Endothelial cell of umbilical vein (primary cell): ENCODE measurements at regions not wholly inside any gene's neighbourhood (a gene's known extent, or its start where the extent isn't known, plus 50 kb on each side); places are given as distances from the start of the nearest gene placed in this dataset.

ENCODE experiments used
- BruUV-seq: library from RNA; stranded (reverse); fragments of 400-500 nt; replicated peaks from 2 replicates; lab custom pipeline; 2021; lab: Mats Ljungman, UMichigan
- CTCF ChIA-PET: fragments of 300-600, 350-600 bp; sonication (Branson Sonifier 250); formaldehyde crosslinking; loops from one replicate; lab custom pipeline; 2021; ENCODE audit warnings: antibody characterized with exemption, inconsistent platforms; lab: Charles Lee
- POLR2A ChIA-PET: fragments of 300-600, 350-600 bp; sonication (Branson Sonifier 250); formaldehyde crosslinking; loops from one replicate; lab custom pipeline; 2021; ENCODE audit warnings: antibody characterized with exemption, inconsistent platforms; lab: Charles Lee
- DNase-seq: peaks from one replicate; pipeline ENCODE4 v3.0.0-alpha.2; 2011; ENCODE audit warnings: low read depth, low spot score
- FAIRE-seq: peaks from 2 replicates; lab custom pipeline; 2011; peaks lifted over from hg19 to GRCh38; lab: Jason Lieb, UNC
- H2AFZ ChIP-seq: 2 replicates; pipeline ENCODE4 v1.6.0; 2012; ENCODE audit warnings: low read depth, low read length, control low read depth, inconsistent platforms
- H3K27ac ChIP-seq: 2 replicates; pipeline ENCODE4 v1.5.1; 2011; ENCODE audit warnings: low read depth, mild to moderate bottlenecking, control low read depth, low read length, moderate library complexity; ENCODE audit not compliant: insufficient read depth
- H3K27me3 ChIP-seq, 2 experiments: 2 replicates each; pipeline versions ENCODE4 v1.6.0 to v1.6.1; 2011; ENCODE audit warnings: low read length in 2 of 2, mixed read lengths in 1 of 2; ENCODE audit not compliant: control insufficient read depth in 2 of 2, insufficient read depth in 2 of 2
- H3K36me3 ChIP-seq, 2 experiments: 2 replicates in 1 of 2; 3 replicates in 1 of 2; pipeline ENCODE4 v1.5.1; 2011; ENCODE audit warnings: low read length in 2 of 2, mild to moderate bottlenecking in 1 of 2, moderate library complexity in 1 of 2; ENCODE audit not compliant: control insufficient read depth in 2 of 2, insufficient read depth in 2 of 2; ENCODE audit errors: extremely low read depth in 1 of 2
- H3K4me1 ChIP-seq: 3 replicates; pipeline ENCODE4 v1.5.1; 2011; ENCODE audit warnings: mild to moderate bottlenecking, low read length; ENCODE audit not compliant: control insufficient read depth, insufficient read depth; ENCODE audit errors: extremely low read depth
- H3K4me2 ChIP-seq: 2 replicates; pipeline ENCODE4 v1.6.1; 2011; ENCODE audit warnings: low read length, control low read depth, mixed read lengths; ENCODE audit not compliant: insufficient read depth
- H3K4me3 ChIP-seq, 3 experiments: fragments of 200-600 bp in 1 of 3; sonication (generic), shearing (Covaris generic) in 1 of 3; replicated peaks in 1 of 3; 2 replicates each; pipeline ENCODE4 v1.5.1; 2011 to 2016; ENCODE audit warnings: control low read depth in 3 of 3, low read length in 3 of 3, mild to moderate bottlenecking in 2 of 3, inconsistent platforms in 1 of 3, low read depth in 1 of 3, moderate library complexity in 1 of 3; ENCODE audit not compliant: insufficient read depth in 1 of 3
- H3K79me2 ChIP-seq: 2 replicates; pipeline ENCODE4 v1.6.0; 2012; ENCODE audit warnings: low read length, inconsistent platforms; ENCODE audit not compliant: control insufficient read depth, insufficient read depth
- H3K9ac ChIP-seq: replicated peaks from 2 replicates; pipeline ENCODE3; 2011; ENCODE audit warnings: low read length, control low read depth; ENCODE audit not compliant: insufficient read depth; ENCODE audit errors: extremely low read depth
- H3K9me1 ChIP-seq: replicated peaks from 3 replicates; pipeline ENCODE4 v1.6.0; 2011; ENCODE audit warnings: mild to moderate bottlenecking, low read length; ENCODE audit not compliant: control insufficient read depth, insufficient read depth; ENCODE audit errors: extremely low read depth
- H3K9me3 ChIP-seq: replicated peaks from 2 replicates; pipeline ENCODE4 v1.5.1; 2012; ENCODE audit warnings: low read length, inconsistent platforms; ENCODE audit not compliant: control insufficient read depth, insufficient read depth
- H4K20me1 ChIP-seq: replicated peaks from 2 replicates; pipeline ENCODE3; 2011; ENCODE audit warnings: mild to moderate bottlenecking, low read length; ENCODE audit not compliant: control insufficient read depth, insufficient read depth; ENCODE audit errors: extremely low read depth
- CTCF ChIP-seq, 2 donors: IDR thresholded peaks; 1 replicate in 1 of 2; 2 replicates in 1 of 2; pipeline ENCODE4 v1.5.1; 2011; ENCODE audit warnings: low read length in 2 of 2, mild to moderate bottlenecking in 2 of 2, moderate library complexity in 2 of 2, control low read depth in 1 of 2, inconsistent platforms in 1 of 2, low read depth in 1 of 2; ENCODE audit not compliant: insufficient read depth in 1 of 2; ENCODE audit errors: extremely low read depth in 1 of 2
- EZH2 ChIP-seq: IDR thresholded peaks from 2 replicates; pipeline ENCODE4 v1.6.1; 2012; ENCODE audit warnings: borderline replicate concordance, low read depth, mild to moderate bottlenecking, moderate library complexity, low read length, inconsistent platforms; ENCODE audit not compliant: severe bottlenecking
- FOS ChIP-seq: IDR thresholded peaks from 2 replicates; pipeline ENCODE4 v1.6.1; 2011; ENCODE audit warnings: mild to moderate bottlenecking, low read length, moderate library complexity, borderline replicate concordance; ENCODE audit not compliant: insufficient read depth
- GATA2 ChIP-seq: IDR thresholded peaks from 2 replicates; pipeline ENCODE4 v1.7.0; 2011; ENCODE audit warnings: low read depth, mild to moderate bottlenecking, moderate library complexity, mixed read lengths, low read length; ENCODE audit not compliant: insufficient read length, insufficient read depth
- JUN ChIP-seq: IDR thresholded peaks from 2 replicates; pipeline ENCODE4 v1.6.1; 2011; ENCODE audit warnings: borderline replicate concordance, low read depth; ENCODE audit not compliant: insufficient read length, insufficient read depth
- MAX ChIP-seq: IDR thresholded peaks from 2 replicates; pipeline ENCODE4 v1.6.1; 2011; ENCODE audit not compliant: insufficient read depth, insufficient read length
- MYC ChIP-seq: IDR thresholded peaks from one replicate; pipeline ENCODE4 v1.6.1; 2011; ENCODE audit warnings: mild to moderate bottlenecking, low read depth, low read length
- POLR2A ChIP-seq: IDR thresholded peaks from 2 replicates; pipeline ENCODE4 v1.6.1; 2012; ENCODE audit warnings: low read depth, mild to moderate bottlenecking, control low read depth, low read length
- POLR2AphosphoS5 ChIP-seq: IDR thresholded peaks from 2 replicates; pipeline ENCODE4 v1.6.1; 2012; ENCODE audit warnings: low read depth, mild to moderate bottlenecking, control low read depth, low read length, moderate library complexity; ENCODE audit not compliant: insufficient read depth
- dilution Hi-C: fragments of 300-500 bp; cut with MboI; formaldehyde crosslinking; loops from one replicate; pipeline ENCODE4 v1.15.0; 2019; ENCODE audit warnings: low sequenced_read_pairs; ENCODE audit not compliant: extremely low pct_ligation_motif_present
- intact Hi-C: fragments of 100-400 bp; cut with micrococcal nuclease; formaldehyde crosslinking; loops from one replicate; pipeline ENCODE4 v1.10.0; 2022

GRCh38 chr11:115922876-115923275 lies 418.7 kb upstream of the CADM1 start:
- H3K79me2 ChIP-seq = no peaks in the 10 kb centered on the region
- no peak for FAIRE-seq
- CTCF ChIA-PET = no interaction called here
- no peak overlapping the region for H2AFZ ChIP-seq
- dilution Hi-C loops (no loop called here), intact Hi-C loops (no loop called here)
- no peak overlapping the region for H3K9ac ChIP-seq
- peaks cover 8% of the 10 kb centered on the region for H3K9me3 ChIP-seq
- TF ChIP-seq POLR2AphosphoS5 (no peak), EZH2 (no peak), MAX (no peak), FOS (no peak), JUN (no peak), POLR2A (no peak), MYC (no peak), GATA2 (no peak), CTCF (IDR thresholded peaks at IDR 0.05; ENCODE audit: extremely low read depth in 1 of 2, insufficient read depth in 1 of 2, low read depth in 1 of 2, low read length in 2 of 2) (no peak)
- no peaks in the 10 kb centered on the region for H3K36me3 ChIP-seq
- no peak overlapping the region for H3K4me2 ChIP-seq
- no peaks in the 10 kb centered on the region for H3K9me1 ChIP-seq
- no TSS peak for BruUV-seq
- no peak overlapping the region for H3K4me3 ChIP-seq
- H3K27ac ChIP-seq = no peak overlapping the region
- no peaks in the 10 kb centered on the region for H3K4me1 ChIP-seq
- no peaks in the 10 kb centered on the region for H4K20me1 ChIP-seq
- no peaks in the 10 kb centered on the region for H3K27me3 ChIP-seq
- DNase-seq = no peak
- POLR2A ChIA-PET = no interaction called here
